ENCODE measurements at regions not wholly inside any gene's neighbourhood (a gene's known extent, or its start where the extent isn't known, plus 50 kb on each side); places are given as distances from the start of the nearest gene placed in this dataset.

DNA sequence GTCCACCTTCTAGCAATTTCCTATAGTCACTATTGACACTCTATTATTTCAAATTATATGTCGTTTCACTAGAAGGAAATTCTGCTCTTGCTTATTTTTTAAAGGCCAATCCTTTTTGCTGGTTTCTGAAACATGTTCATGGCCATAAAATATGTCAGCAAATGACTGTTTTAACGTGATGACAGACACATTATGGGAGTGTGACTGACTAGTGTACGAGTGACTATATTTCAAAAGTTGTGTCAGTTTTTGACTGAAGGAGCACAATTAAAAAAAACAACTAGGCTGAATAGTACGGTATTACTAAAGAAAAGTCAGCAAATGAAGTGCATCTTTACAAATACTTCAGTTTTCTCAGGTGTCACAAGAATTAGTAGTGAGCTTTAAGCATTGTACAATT is 196.0 kb downstream of the NR4A2 start:
- TF ChIP-seq, protein P1, sequence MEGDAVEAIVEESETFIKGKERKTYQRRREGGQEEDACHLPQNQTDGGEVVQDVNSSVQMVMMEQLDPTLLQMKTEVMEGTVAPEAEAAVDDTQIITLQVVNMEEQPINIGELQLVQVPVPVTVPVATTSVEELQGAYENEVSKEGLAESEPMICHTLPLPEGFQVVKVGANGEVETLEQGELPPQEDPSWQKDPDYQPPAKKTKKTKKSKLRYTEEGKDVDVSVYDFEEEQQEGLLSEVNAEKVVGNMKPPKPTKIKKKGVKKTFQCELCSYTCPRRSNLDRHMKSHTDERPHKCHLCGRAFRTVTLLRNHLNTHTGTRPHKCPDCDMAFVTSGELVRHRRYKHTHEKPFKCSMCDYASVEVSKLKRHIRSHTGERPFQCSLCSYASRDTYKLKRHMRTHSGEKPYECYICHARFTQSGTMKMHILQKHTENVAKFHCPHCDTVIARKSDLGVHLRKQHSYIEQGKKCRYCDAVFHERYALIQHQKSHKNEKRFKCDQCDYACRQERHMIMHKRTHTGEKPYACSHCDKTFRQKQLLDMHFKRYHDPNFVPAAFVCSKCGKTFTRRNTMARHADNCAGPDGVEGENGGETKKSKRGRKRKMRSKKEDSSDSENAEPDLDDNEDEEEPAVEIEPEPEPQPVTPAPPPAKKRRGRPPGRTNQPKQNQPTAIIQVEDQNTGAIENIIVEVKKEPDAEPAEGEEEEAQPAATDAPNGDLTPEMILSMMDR (IDR thresholded peaks at IDR 0.05), result no peak

- TF ChIP-seq, protein P1 (IDR thresholded peaks at IDR 0.05), result no peak
Observed at GRCh38 chr2:156134887-156135286, 197.6 kb downstream of the NR4A2 start.

- TF ChIP-seq, protein P1 (IDR thresholded peaks at IDR 0.05), result no peak
Observed at GRCh38 chr2:156132941-156133340, 199.6 kb downstream of the NR4A2 start.

DNA sequence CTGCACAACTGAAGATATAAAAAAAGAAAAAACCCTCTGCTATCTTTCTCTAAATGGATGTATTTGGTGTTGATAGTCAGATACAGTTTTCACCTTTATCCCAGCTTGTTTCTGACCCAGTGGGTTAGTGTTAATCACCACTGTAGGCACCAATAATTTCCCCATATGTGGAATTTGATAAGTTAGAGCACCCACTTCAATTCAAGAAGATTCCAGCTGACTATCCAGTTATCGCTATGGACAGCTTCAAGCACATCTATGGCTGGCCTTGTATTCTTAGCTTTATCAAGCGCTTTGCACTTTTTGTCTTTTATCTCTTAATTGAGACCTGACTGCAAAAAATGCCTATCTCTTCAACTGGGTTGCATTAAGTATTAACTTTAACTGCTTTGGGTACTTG is 200.4 kb downstream of the NR4A2 start:
- TF ChIP-seq, protein P1 (IDR thresholded peaks at IDR 0.05), result no peak

- TF ChIP-seq, protein P1 (IDR thresholded peaks at IDR 0.05), result no peak
Observed at GRCh38 chr2:156129227-156129626, 203.3 kb downstream of the NR4A2 start.

GRCh38 chr2:156125018-156125417 is 207.5 kb downstream of the NR4A2 start:
- TF ChIP-seq, protein P1 (IDR thresholded peaks at IDR 0.05), result no peak

DNA sequence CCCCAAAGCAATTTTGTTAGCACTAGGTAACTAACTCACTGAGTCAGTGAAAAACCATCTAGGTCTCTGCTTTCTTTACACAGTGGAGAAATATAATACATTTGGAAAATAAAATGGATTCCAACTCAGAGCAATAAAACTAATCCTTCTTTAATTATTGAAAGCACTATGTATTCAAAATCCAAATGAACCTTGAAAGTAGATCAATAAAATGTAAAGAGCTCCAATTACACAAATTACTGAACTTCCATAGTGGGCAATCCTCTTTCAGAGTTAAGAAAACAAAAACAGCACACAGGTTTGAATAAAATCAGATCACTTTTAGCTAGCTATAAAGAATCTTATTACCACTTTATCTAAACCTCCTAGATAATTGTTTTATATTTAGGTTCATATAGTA is 208.1 kb downstream of the NR4A2 start:
- TF ChIP-seq, protein P1 (IDR thresholded peaks at IDR 0.05), result no peak

- TF ChIP-seq, protein P1 (IDR thresholded peaks at IDR 0.05), result no peak
Observed at GRCh38 chr2:156118753-156119416, 213.6 kb downstream of the NR4A2 start.
